Neuron (in vitro differentiated cells): ENCODE measurements at regions not wholly inside any gene's neighbourhood (a gene's known extent, or its start where the extent isn't known, plus 50 kb on each side); places are given as distances from the start of the nearest gene placed in this dataset.

Experiments
- H2AFZ ChIP-seq: one replicate; pipeline ENCODE4 v1.6.1; 2013; ENCODE audit warnings: low read depth, mild to moderate bottlenecking, inconsistent platforms, low read length, moderate library complexity
- H3K27me3 ChIP-seq: one replicate; pipeline ENCODE4 v1.6.1; 2013; ENCODE audit warnings: low read length; ENCODE audit not compliant: insufficient read depth
- H3K36me3 ChIP-seq: one replicate; pipeline ENCODE4 v1.6.1; 2013; ENCODE audit warnings: low read length; ENCODE audit not compliant: insufficient read depth
- H3K4me1 ChIP-seq: one replicate; pipeline ENCODE4 v1.6.1; 2013; ENCODE audit warnings: low read length; ENCODE audit not compliant: insufficient read depth
- H3K4me3 ChIP-seq: 2 replicates; pipeline ENCODE4 v1.5.1; 2013; ENCODE audit warnings: mild to moderate bottlenecking, low read length, moderate library complexity
- H3K9me3 ChIP-seq: one replicate; pipeline ENCODE4 v1.6.1; 2013; ENCODE audit warnings: low read length

DNA sequence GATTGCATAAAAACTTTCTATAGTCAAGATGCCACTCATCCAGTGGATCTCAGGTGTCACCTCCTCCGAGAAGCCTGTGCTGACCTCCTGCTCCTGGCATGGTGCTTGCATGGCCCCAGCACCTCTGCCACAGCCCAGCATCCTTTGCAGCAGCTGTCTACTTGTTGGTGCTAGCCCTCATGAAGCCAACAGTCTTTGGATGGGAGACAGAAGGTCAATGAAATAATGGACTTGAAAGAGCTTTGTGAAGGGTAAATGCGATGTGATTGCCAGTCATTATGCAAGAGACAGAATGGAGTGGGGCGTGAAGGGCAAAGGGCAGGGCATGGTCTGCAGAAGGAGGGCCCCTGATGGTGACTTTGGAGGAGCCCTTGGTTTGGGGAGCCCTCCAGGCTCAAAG is 63.0 kb upstream of the CLMN start:
- Histone ChIP-seq H2AFZ (no peak overlapping the region), H3K4me1 (peaks cover 2% of the 10 kb centered on the region), H3K36me3 (no peaks in the 10 kb centered on the region), H3K4me3 (no peak overlapping the region), H3K27me3 (no peaks in the 10 kb centered on the region), H3K9me3 (peaks cover 2% of the 10 kb centered on the region)

DNA sequence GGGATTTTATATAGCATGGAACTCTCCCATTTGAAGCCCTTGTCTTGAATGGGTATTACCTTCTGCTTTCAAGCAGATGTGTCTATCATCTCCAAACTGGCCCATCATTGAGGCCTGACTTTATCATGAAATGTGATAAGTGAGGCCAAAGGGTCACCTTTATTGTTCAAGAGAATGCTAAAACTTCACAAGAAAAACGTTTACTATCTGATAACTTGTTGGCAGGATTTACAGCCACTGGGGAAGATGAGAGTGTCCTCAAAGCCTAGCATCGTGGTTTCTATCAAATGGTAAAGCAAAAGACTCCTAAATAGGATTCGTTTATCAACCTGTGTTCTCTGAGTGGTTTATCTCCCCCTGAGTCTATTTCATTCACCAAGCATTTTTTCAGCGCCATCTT is 62.0 kb upstream of the CLMN start:
- Histone ChIP-seq H3K36me3 (no peaks in the 10 kb centered on the region), H2AFZ (no peak overlapping the region), H3K9me3 (peaks cover 2% of the 10 kb centered on the region), H3K27me3 (no peaks in the 10 kb centered on the region), H3K4me1 (no peaks in the 10 kb centered on the region), H3K4me3 (no peak overlapping the region)

DNA sequence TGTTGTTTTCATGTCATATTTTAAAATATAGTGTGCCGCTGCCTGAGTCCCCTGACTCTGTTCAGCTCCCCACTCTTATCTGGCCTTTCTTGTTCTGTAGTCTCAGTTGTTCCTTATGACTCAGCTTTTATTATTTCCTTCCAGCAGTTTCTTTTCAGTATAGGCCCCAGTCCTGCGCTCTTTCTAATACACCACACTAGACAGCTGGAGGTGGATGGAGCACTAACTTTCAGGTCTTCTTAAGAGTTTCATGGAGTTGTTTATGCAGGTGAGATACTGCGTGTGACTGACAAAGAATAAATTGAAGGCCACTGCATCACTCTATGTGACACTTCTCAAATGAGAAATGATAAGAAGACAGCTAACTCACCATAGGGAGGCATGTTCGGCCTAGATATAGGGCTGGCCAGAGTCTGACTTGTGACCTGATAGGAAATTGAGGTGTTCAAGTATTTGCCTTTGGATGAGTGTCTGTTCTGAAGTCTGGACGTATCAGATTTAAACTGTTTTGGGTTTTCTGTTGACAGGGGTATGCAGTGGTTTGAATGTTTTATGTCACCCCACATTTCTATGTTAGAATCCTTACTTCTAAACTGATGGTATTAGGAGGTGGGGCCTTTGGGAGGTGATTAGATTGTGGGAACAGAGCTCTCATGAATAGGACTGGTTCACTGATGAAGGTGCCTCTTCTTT is 60.8 kb upstream of the CLMN start:
- Histone ChIP-seq H3K4me3 (no peak overlapping the region), H3K4me1 (no peaks in the 10 kb centered on the region), H3K27me3 (no peaks in the 10 kb centered on the region), H2AFZ (no peak overlapping the region), H3K9me3 (peaks cover 2% of the 10 kb centered on the region), H3K36me3 (no peaks in the 10 kb centered on the region)

DNA sequence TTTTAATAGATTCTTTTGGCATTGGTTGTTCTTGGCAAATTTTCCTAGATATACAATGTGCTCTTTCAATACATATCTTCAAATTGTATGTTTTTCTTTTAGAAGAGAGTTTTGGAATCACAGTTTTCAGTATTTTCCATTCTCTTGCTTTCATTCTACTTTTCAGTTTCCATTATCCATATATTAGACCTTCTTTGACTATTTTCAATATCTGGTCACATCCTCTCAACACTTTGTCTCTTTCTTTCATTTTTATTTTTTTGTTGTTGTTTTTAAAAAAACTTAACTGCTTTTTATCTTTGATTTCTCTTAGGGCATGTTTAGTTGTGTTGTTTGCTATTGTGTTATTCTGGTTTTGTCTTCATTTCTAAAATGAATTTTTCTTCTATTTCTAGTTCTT is 59.9 kb upstream of the CLMN start:
- Histone ChIP-seq H3K9me3 (peaks cover 2% of the 10 kb centered on the region), H3K4me3 (no peak overlapping the region), H3K27me3 (no peaks in the 10 kb centered on the region)

DNA sequence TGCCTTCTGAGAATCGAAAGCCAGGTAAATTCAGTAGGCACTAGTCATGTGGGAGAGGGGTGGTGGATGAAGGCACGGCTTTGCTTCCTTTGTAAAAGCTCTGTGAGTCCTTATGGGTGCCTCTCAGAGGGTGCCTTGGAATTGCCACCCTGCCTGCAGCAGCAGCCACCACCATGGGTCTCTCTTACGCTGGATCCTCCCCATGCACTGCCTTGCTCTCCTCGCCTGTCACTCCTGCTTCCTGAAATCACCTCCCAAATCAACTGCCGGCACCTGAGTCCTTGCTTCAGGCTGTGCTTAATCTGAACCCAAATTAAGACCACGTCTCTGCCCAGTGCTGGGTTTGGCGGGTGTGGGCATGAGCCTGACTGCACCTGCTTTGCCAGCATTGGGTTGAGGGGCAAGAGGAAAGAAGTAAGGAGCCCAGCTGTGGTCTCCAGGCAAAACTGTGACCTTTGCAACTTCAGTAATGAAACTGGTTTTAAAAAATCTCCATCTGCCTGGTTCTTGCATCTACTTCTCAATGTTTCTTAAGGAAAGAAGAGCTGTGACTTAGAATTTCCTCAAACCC is 55.9 kb upstream of the CLMN start:
- Histone ChIP-seq H3K4me1 (no peaks in the 10 kb centered on the region), H3K4me3 (no peak overlapping the region), H3K27me3 (no peaks in the 10 kb centered on the region), H3K36me3 (no peaks in the 10 kb centered on the region), H3K9me3 (peaks cover 2% of the 10 kb centered on the region), H2AFZ (no peak overlapping the region)

More for the DNA sequence above, 59.9 kb upstream of the CLMN start:
- H2AFZ ChIP-seq: no peak overlapping the region
- no peaks in the 10 kb centered on the region for H3K4me1 ChIP-seq
- no peaks in the 10 kb centered on the region for H3K36me3 ChIP-seq

DNA sequence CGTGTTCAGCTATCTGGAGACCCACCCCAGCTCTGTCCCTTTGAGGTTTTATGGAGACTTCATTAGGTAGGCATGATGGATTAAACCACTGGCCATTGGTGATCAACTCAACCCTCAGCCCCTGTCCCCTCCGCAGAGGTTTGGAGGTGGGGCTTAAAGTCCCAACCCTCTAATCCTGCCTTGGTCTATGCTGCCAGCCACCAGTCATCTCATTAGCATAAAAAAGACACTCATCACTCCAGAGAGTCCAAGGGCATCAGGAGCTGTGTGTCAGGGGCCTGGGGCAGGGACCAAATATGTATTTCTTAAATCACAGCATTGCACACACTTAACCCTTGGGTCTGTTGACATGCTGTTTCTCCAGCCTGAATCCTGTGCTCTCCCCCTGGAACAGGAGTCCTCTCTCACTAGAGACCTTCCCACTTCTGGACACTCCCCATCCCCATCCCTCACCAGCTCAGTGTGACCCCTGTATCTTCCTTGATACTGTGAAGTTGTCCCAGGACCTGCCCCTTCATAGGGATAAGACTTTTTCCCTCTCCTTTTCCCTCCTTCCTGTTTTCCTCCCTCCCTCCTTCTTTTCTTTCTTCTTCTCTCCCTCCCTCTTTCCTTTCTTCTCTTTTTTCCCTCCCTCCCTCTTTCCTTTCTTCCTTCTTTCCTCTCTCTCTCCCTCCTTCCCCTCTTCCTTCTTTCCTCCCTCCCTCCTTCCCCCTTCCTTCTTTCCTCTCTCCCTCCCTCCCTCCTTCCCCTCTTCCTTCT is 54.7 kb upstream of the CLMN start:
- Histone ChIP-seq H3K9me3 (peaks cover 2% of the 10 kb centered on the region), H3K27me3 (peaks cover 4% of the 10 kb centered on the region), H3K36me3 (no peaks in the 10 kb centered on the region), H2AFZ (no peak overlapping the region), H3K4me3 (no peak overlapping the region), H3K4me1 (no peaks in the 10 kb centered on the region)

DNA sequence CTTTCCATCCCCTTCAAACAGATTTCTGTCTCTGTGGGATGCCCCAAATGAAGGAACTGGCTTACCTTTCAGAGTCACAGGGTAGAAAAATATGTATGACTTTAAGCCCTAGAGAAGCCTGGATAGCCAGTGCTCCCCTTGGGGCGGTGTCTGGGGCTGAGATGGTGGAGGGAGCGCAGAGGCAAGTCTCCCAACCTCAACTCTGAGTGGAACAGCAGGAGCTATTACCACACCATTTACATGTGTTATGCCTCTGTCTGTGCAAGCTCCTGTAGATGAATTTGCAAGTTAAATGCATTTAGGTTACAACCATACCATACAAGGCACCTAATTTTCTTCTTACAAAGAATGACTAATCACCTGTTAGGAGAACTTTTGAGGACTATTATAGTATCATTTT is 50.4 kb upstream of the CLMN start:
- Histone ChIP-seq H2AFZ (no peak overlapping the region), H3K27me3 (peaks cover 4% of the 10 kb centered on the region), H3K4me1 (no peaks in the 10 kb centered on the region), H3K36me3 (no peaks in the 10 kb centered on the region), H3K9me3 (no peaks in the 10 kb centered on the region), H3K4me3 (no peak overlapping the region)
